GM06990 (cell line): ENCODE measurements at regions not wholly inside any gene's neighbourhood (a gene's known extent, or its start where the extent isn't known, plus 50 kb on each side); places are given as distances from the start of the nearest gene placed in this dataset.

ENCODE experiments used
- DNase-seq: peaks from one replicate; pipeline ENCODE4 v3.0.0-alpha.2; 2011; ENCODE audit not compliant: insufficient read length; ENCODE audit errors: extremely low read depth
- H3K27me3 ChIP-seq: replicated peaks from 2 replicates; pipeline ENCODE4 v1.6.0; 2011; ENCODE audit warnings: low read length; ENCODE audit not compliant: control insufficient read depth, insufficient read depth
- H3K36me3 ChIP-seq: 2 replicates; pipeline ENCODE4 v1.5.1; 2011; ENCODE audit warnings: low read length; ENCODE audit not compliant: control insufficient read depth, insufficient read depth
- H3K4me3 ChIP-seq: replicated peaks from 2 replicates; pipeline ENCODE4 v1.5.1; 2011; ENCODE audit warnings: low read depth, mild to moderate bottlenecking, control low read depth, low read length
- TF ChIP-seq, protein P1 (sequence below): IDR thresholded peaks from 2 replicates; pipeline ENCODE4 v1.5.1; 2011; ENCODE audit warnings: low read length, control low read depth, mild to moderate bottlenecking, inconsistent platforms; ENCODE audit not compliant: insufficient read depth, poor library complexity, severe bottlenecking

- TF ChIP-seq, protein P1, sequence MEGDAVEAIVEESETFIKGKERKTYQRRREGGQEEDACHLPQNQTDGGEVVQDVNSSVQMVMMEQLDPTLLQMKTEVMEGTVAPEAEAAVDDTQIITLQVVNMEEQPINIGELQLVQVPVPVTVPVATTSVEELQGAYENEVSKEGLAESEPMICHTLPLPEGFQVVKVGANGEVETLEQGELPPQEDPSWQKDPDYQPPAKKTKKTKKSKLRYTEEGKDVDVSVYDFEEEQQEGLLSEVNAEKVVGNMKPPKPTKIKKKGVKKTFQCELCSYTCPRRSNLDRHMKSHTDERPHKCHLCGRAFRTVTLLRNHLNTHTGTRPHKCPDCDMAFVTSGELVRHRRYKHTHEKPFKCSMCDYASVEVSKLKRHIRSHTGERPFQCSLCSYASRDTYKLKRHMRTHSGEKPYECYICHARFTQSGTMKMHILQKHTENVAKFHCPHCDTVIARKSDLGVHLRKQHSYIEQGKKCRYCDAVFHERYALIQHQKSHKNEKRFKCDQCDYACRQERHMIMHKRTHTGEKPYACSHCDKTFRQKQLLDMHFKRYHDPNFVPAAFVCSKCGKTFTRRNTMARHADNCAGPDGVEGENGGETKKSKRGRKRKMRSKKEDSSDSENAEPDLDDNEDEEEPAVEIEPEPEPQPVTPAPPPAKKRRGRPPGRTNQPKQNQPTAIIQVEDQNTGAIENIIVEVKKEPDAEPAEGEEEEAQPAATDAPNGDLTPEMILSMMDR, result no peak
Measured at GRCh38 chr13:80965097-80965496, 624.2 kb upstream of the SPRY2 start.

DNA sequence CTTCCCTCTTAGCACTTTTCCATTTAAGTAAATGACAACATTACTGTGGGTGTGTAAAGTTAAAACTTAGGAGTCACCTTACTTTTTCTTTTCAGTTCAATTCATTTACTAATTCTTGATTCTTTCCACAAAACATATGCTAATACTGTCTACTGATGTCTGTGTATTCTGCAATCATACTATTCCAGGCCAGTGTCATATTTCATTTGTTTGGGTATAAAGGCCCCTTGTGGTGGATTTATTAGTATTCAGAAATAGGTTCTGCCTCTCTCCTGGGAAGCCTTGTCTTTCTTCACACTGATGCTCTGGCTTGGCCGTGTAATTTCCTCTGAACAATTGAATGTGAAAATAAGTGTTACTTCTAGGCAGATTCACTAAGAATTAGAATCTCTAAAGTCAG lies 621.9 kb upstream of the SPRY2 start:
- Histone ChIP-seq H3K27me3 (no peaks in the 10 kb centered on the region), H3K4me3 (no peak overlapping the region), H3K36me3 (no peaks in the 10 kb centered on the region)
- DNase-seq, result no peak
- TF ChIP-seq, protein P1, result no peak

More at GRCh38 chr13:80965097-80965496, 624.2 kb upstream of the SPRY2 start:
- H3K4me3 ChIP-seq, result no peak overlapping the region
- H3K27me3 ChIP-seq, result no peaks in the 10 kb centered on the region
- no peaks in the 10 kb centered on the region for H3K36me3 ChIP-seq
- no peak for DNase-seq

- Histone ChIP-seq H3K4me3 (no peak overlapping the region), H3K27me3 (no peaks in the 10 kb centered on the region), H3K36me3 (no peaks in the 10 kb centered on the region)
- no peak for DNase-seq
- TF ChIP-seq, protein P1, result no peak
Measured at GRCh38 chr13:80962173-80962572, 621.2 kb upstream of the SPRY2 start.

DNA sequence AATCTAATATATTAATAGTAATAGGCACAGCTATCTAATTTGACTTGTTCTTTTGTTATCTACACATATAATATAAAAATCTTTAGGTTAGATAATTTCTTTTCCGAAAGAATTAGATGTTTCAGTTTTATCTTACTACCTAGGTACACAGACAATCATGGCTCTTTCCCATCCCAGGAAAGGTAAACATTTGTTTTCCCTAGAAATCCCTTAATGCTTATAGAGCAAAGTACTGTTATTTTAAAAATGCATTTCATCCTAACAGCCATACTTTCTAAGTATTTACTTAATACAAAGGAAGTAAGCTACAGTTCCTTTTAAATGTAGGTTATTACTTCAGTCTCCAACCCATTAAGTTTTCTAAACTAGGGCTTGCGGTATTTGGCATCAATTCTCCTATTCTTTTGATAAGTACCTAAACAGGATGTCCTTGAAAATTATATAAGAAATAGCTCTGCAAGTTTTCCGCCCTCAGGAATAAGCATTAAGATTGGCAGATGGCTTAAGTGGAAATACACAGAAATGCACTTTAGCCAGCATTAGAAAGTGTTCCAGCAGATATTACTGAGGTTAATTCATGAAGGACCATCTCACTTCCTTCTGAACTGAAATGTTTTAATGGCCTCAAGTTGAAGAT lies 616.2 kb upstream of the SPRY2 start:
- no peaks in the 10 kb centered on the region for H3K36me3 ChIP-seq
- H3K4me3 ChIP-seq, result no peak overlapping the region
- no peaks in the 10 kb centered on the region for H3K27me3 ChIP-seq
- DNase-seq, result no peak
- TF ChIP-seq, protein P1, result no peak

DNA sequence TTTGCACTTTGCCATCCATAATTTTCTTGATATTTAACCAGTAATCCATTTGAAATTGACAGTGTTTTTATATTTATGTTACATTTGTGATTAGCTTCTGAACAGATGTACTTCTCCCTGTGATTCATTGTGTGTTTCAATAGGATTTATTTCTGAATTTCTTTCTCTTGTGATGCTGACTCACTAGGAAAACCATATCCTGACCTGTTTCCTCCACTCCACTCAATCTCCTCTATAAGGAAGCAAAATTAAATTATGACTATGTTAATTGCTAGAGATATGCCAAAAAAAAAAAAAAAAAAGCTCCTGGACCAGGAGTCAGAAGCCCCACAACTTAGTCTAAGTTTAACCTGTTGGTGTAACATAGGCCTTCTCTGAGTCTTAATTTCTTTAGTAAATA lies 614.6 kb upstream of the SPRY2 start:
- no peak for DNase-seq
- Histone ChIP-seq H3K4me3 (no peak overlapping the region), H3K27me3 (no peaks in the 10 kb centered on the region), H3K36me3 (no peaks in the 10 kb centered on the region)
- TF ChIP-seq, protein P1, result no peak

DNA sequence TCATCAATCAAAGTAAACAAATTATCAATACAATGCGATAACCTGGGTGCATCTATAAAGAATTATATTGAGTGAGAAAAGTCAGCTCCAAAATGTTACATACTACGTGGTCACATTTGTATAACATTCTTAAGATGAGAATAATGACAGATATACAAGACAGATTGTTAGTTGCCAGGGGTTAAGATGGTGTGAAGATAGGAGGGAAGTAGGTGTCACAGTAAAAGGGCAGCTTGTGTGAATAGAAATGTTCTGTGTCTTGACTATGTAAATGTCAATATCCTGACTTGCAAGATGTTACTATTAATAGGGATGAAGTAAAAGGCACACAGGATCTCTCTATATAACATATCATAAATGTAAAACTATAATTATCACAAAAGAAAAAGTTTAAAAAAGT lies 611.2 kb upstream of the SPRY2 start:
- TF ChIP-seq, protein P1, result no peak
- no peaks in the 10 kb centered on the region for H3K27me3 ChIP-seq
- H3K4me3 ChIP-seq, result no peak overlapping the region
- no peaks in the 10 kb centered on the region for H3K36me3 ChIP-seq
- DNase-seq, result no peak
